HG03457 (cell line): ENCODE measurements at regions not wholly inside any gene's neighbourhood (a gene's known extent, or its start where the extent isn't known, plus 50 kb on each side); places are given as distances from the start of the nearest gene placed in this dataset.
"Not testable (repeated sequence)": the region's sequence is repeated elsewhere in the genome, so short reads cannot be mapped to it uniquely, and the experiment has no call there.

ENCODE experiments used
- ATAC-seq: cut with Tn5 transposase; IDR thresholded peaks from one replicate; pipeline ENCODE4 v1.9.1; 2021; ENCODE audit warnings: moderate number of reproducible peaks; ENCODE audit not compliant: unreplicated experiment

- ATAC-seq: no peak
Measured at GRCh38 chr1:58836408-58836807, 52.6 kb upstream of the JUN start.

- ATAC-seq: no peak
Measured at GRCh38 chr1:58837886-58838285, 54.0 kb upstream of the JUN start.

GRCh38 chr1:58839147-58839795 is 55.4 kb upstream of the JUN start:
- no peak for ATAC-seq

DNA sequence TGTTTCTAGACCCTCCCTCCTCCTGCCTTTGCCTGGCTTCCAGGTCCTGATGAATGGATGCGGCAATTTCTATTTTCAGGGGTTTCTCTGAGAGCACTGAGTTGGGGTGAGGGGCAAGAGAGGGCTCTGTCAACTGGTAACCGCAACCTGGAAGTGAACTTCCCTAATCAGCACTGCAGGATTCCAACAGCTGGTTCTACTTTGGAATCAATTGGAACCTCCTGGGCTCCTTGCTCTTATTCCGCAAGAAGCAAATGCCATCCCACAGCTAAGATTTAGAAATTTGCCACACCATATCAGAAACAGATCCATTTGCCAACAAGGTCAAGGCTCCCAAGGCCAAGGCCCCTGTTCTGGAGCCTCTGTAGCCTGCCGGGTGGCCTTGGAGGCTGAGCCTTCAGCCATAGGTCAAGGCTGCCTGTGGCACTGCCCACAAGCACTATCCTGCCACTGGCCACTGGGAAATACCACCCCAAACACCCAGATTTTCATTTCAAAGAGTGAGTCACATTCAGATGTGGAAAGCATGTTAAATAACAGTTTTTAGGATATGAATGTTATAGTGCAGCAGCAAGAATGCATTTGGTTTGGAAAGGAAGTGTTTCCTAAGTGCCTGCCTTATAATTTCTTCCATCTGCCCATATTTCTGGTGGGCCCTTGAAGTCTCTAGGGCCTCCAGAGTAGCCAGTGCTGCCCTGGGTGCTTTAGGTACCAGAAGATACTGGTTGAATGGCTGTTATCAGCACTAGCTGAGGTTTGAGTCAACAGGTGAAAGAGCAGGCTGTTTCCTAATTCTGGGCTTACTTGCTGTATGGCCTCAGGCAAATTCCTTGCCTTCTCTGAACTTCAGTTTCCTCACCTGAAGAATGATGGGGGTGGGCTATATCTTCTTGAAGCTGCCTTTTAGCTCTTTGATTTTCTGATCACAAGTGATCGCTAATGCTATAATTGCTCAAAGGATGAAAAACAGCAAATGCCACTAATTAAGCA is 56.3 kb upstream of the JUN start:
- no peak for ATAC-seq

GRCh38 chr1:58841455-58841854 is 57.6 kb upstream of the JUN start:
- no peak for ATAC-seq

DNA sequence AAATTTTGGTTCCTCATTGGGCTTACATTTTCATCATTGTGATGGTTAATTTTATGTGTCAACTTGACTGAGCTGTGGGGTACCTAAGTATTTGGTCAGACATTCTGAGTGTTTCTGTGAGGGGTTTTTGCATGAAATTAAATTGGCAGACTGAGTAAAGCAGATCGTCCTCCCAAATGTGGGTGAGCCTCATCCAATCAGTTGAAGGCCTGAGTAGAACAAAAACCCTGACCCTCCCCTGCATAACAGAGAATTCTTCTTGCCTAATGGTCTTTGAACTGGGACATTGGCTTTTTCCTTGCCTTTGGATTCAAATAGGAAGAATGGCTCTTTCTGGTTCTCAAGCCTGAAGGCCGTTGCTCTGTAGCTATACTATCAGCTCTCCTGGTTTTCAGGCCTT is 59.1 kb upstream of the JUN start:
- ATAC-seq: no peak

GRCh38 chr1:58844176-58844575 is 60.3 kb upstream of the JUN start:
- no peak for ATAC-seq

DNA sequence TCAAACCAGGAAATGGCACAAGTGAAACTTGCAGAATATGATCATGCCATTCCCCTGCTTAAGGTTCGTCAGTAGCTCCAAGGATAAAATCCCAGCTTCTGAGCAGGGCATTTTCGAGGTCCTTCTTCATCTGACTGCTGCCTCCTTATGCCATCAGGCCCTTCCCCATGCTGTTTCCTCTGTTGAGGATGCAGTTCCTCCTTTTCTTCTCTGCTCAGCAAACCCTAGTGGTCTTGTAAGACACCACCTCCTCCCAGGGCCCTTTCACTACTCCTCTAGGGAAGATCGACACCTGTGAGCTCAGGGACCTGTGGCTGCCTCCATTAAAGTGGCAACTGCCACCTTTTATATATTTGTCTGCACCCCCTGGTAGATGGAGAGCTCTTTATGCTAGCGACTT is 62.1 kb upstream of the JUN start:
- no peak for ATAC-seq

GRCh38 chr1:58848818-58849411 is 65.1 kb upstream of the JUN start:
- no peak for ATAC-seq

DNA sequence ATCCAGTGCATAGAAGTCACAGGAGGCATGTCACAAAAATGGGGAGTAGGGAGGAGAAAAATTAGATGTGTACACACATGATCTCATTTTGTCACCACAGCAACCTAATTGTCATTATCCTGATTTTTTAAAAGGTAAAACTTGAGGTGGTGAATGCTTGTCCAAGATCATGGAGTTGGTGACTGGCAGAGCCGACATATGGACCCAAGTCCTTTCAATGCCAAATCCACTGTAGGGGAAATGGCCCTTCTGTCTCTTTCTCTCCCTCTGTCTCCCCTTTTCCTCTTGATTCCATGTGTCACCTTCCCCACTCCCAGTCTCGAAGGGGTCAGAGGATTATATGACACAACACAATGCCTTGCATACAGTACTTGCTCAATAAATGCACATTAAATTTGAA is 65.7 kb upstream of the JUN start:
- no peak for ATAC-seq

GRCh38 chr1:58850636-58851035 is 66.8 kb upstream of the JUN start:
- ATAC-seq: no peak

GRCh38 chr1:58852731-58853485 is 69.1 kb upstream of the JUN start:
- no peak for ATAC-seq

GRCh38 chr1:58854576-58854975 is 70.7 kb upstream of the JUN start:
- ATAC-seq: no peak

DNA sequence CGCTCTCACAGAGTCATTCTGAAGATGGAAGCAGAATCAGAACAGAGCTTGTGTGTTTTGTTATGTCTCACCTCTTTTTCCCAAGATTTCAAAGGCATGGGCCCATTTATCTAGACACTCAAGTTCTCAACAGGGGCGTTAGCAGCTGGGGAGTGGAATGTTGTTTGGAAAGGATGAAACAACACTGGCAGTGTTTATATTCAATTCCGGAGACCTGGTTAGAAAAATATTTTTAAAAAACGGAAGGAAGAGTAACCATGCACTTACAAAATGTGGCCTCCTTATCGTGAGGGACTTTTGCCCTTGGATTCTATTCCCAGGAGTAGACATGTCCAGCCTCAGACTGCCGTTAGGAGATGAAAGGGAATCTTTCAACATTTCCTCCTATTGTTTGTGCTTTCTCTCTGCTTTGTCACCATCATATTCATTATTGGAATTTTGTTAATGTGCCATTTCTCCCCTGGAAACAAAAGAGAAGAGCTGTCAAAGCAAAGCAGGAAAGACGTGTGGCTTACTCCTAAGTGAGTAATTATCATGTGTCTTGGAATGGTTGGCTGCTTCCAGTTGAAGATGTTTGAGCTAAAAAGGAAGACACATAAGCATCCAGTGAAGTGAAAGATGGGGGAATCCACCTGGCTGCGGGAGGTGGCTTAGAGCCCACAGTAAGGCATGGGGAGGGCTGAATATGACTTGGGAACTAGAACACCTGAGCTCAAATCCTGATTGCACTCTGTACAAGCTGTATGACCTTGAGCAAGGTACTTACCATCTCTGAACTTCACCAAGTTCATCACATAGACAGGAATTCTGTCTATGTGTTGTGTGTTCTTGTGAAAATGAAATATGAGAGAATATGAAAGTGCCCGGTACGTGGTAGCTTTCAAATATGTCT is 71.7 kb upstream of the JUN start:
- ATAC-seq: no peak

DNA sequence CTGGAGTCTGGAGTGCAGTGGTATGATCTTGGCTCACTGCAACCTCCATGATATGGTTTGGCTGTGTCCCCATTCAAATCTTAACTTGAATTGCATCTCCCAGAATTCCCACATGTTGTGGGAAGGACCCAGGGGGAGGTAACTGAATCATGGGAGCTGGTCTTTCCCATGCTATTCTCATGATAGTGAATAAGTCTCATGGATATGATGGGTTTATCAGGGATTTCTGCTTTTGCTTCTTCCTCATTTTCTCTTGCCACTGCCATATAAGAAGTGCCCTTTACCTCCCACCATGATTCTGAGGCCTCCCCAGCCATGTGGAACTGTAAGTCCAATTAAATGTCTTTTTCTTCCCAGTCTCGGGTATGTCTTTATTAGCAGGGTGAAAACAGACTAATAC is 72.4 kb upstream of the JUN start:
- ATAC-seq: not testable (repeated sequence)

DNA sequence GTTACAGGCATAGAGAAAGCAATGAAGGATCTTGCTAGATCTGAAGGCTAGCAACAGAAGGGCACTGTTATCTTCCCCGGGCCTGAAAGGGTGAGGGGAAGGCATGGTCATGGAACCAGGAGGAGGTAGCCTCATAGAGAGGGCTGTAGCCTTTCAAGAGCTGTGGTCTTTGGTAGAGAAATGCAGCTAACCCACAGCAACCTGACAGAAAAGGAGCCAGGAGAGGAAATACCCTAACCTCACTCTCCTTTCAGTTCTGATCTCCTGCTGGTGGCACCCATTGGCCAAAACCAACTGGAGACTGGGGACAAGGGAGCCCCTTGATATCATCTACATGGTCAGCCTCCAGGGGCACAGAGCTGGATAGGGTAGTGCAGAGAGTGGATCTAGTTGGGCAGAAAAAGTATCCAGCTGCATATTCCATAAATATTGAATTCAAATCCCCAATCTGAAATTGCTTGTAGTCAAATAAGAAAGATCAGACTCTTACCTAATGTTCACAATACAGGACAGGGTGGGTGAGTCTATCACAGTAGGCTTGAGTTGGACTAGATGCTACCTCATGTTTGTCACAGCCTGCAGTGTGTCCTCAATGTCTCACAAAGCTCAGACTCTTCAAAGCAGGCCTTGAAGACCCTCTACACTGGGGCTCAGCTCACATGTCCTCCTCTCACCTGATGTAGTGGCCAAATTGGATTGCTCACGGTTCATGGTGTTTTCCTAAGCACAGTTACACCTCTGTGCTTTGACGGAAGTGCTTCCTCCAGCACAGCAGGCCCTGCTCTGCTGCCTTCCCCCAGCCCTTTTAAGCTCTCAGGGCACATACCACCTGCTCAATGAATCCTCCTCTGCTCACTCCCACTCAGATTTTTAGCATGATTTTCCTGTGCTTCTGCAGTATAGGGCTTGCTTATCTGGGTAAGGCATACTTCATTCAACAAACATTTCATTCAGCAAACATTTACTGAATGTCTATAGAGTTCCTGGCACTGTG is 74.1 kb upstream of the JUN start:
- peak; percentile 83 for ATAC-seq

- ATAC-seq: no peak
Measured at GRCh38 chr1:58859769-58860485, 76.1 kb upstream of the JUN start.

GRCh38 chr1:58861076-58861475 is 77.2 kb upstream of the JUN start:
- no peak for ATAC-seq
